Fibroblast of pulmonary artery (primary cell): ENCODE measurements at regions not wholly inside any gene's neighbourhood (a gene's known extent, or its start where the extent isn't known, plus 50 kb on each side); places are given as distances from the start of the nearest gene placed in this dataset.
"Not testable (repeated sequence)": the region's sequence is repeated elsewhere in the genome, so short reads cannot be mapped to it uniquely, and the experiment has no call there.

ENCODE experiments used
- DNase-seq: peaks from one replicate; pipeline ENCODE4 v3.0.0-alpha.2; 2010; ENCODE audit warnings: low read depth
- H3K4me3 ChIP-seq: replicated peaks from 2 replicates; pipeline ENCODE4 v1.5.1; 2011; ENCODE audit warnings: low read depth, mild to moderate bottlenecking, control low read depth, low read length, moderate library complexity
- TF ChIP-seq, protein P1 (sequence below): IDR thresholded peaks from 2 replicates; pipeline ENCODE4 v1.5.1; 2011; ENCODE audit warnings: mild to moderate bottlenecking, control low read depth, low read length, inconsistent platforms; ENCODE audit errors: missing control alignments

DNA sequence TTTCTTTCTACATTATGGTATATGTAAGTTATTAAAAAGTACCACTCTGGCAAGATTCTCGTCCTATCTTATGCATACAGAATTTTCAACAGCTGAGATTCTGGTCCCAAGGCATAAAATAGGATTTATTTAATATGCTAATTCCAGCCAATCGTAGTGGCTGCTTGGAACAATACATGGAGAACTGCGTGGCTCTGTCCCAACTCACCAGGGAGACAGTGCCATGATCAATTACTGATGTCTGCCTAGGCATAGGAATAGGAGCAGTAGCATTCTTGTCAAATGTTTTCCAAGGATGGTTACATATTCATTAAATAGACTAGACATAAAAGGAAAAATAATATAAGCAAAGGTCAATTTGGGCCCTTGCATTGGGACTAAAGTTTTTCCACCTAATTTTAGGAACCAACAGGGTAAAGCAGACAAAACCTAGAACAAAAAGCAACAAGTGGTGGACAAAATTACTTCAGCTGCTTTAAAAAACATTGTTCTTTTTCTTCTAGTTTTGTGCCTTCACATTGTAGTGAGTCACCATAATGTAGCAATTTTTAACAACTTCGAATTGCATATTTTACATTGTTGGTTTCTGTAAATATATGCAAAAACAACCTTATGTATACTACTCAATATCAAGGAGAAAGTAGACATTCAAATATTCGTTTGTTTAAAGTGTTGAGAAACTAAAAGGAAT is 232.8 kb upstream of the ATP5MC3 start:
- no peak overlapping the region for H3K4me3 ChIP-seq
- TF ChIP-seq, protein P1, sequence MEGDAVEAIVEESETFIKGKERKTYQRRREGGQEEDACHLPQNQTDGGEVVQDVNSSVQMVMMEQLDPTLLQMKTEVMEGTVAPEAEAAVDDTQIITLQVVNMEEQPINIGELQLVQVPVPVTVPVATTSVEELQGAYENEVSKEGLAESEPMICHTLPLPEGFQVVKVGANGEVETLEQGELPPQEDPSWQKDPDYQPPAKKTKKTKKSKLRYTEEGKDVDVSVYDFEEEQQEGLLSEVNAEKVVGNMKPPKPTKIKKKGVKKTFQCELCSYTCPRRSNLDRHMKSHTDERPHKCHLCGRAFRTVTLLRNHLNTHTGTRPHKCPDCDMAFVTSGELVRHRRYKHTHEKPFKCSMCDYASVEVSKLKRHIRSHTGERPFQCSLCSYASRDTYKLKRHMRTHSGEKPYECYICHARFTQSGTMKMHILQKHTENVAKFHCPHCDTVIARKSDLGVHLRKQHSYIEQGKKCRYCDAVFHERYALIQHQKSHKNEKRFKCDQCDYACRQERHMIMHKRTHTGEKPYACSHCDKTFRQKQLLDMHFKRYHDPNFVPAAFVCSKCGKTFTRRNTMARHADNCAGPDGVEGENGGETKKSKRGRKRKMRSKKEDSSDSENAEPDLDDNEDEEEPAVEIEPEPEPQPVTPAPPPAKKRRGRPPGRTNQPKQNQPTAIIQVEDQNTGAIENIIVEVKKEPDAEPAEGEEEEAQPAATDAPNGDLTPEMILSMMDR, result no peak
- no peak for DNase-seq

DNA sequence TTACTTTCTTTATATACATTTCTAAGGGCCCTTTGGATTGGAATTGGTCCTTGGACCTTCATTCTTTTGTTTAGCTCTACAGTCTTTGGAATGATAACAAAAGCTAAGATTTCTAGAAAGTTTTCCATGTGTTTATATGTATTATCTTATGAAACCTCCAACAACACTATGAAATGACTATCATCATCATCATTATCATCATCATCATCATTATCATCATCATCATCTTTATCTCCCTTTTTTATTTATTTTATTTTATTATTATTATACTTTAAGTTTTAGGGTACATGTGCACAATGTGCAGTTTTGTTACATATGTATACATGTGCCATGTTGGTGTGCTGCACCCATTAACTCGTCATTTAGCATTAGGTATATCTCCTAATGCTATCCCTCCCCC is 229.4 kb upstream of the ATP5MC3 start:
- not testable (repeated sequence) for H3K4me3 ChIP-seq, DNase-seq

DNA sequence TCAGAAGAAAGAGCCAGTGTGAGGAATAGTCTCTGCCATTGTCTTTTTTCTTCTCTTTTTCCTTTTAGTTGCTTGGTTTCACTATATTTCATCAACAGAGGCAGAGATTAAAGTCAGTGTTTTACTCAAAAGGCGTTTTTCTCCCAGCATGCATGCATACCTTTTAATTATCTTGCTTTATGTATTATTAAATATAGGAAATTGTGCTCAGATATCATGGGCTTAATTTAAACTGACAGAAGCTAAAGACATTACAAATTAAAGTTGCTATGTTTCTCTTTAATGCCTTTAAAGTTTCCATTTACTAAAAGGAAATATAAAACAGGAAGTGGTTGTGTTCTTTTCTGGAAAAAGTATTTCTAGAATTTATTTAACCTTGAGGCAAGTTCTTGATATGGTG is 223.3 kb upstream of the ATP5MC3 start:
- no peak for DNase-seq
- TF ChIP-seq, protein P1, result no peak

DNA sequence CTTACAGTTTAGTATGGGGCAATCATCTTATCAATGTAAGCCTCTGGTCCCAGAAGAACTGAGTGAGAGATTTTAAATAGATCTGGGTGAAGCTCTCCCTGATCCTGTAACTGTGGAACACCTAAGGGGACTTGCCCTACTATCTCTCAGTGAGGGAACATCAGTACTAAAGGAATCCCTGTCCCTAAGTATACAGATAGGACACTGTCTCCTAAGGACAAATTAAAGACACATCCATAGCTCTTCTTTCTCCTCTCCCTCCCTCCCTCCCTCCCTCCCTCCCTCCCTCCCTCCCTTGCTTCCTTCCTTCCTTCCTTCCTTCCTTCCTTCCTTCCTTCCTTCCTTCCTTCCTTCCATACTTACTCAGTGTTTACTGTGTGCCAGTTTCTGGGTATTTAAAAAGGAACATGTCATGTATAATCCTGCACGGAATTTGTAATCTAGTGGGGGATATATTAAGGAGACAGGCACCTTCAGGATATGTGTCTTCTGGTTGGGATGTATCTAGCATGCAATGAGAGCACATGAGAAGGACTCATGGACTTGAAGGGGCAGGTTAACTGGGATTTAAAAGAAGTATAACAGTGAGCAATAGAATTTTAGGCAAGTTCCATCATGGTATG is 222.2 kb upstream of the ATP5MC3 start:
- TF ChIP-seq, protein P1, result no peak
- no peak overlapping the region for H3K4me3 ChIP-seq
- no peak for DNase-seq

More for the DNA sequence above, 223.3 kb upstream of the ATP5MC3 start:
- H3K4me3 ChIP-seq, result no peak overlapping the region

DNA sequence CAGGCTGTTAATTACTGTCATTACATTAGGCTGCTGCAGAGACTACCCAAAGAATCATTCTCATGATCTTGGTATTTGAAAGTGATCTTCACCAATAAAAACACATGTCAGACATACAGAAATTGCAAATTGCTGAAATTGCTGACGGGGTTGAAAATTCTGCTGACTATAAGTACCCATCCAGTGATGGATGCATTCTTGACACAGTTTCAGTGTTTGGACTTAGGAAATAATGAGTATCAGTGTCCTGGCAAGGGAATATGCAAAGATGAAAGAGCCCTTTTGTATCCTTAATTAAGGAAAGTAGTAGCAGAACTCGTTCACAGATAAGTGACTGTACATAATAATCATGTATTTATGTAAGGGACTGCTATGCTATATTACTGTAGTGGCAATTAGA is 221.1 kb upstream of the ATP5MC3 start:
- TF ChIP-seq, protein P1, result no peak
- DNase-seq, result no peak
- no peak overlapping the region for H3K4me3 ChIP-seq

DNA sequence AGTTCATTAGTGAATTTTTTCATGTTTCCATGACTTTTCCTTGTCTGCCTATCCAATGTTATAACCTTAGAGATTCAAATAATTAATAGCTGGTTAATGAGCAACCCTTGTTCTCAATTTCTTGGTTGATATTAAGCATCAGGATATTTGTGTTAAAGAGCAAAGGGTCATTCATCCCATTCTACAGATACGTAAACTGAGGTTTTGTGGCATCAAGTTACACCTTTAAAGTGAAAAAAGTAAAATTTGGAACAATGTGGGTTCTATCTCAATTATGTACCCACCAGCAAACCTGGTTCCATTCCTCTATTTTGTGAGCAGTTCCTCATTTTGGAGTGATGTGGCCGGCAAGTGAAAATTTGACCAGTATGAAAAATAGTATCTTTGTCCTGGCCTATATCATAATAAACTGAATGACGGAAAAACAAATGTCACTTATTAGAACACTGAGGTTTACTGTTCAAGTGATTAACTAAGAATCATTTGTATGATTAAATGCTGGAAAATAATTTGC is 220.5 kb upstream of the ATP5MC3 start:
- H3K4me3 ChIP-seq, result no peak overlapping the region
- TF ChIP-seq, protein P1, result no peak
- DNase-seq, result no peak

DNA sequence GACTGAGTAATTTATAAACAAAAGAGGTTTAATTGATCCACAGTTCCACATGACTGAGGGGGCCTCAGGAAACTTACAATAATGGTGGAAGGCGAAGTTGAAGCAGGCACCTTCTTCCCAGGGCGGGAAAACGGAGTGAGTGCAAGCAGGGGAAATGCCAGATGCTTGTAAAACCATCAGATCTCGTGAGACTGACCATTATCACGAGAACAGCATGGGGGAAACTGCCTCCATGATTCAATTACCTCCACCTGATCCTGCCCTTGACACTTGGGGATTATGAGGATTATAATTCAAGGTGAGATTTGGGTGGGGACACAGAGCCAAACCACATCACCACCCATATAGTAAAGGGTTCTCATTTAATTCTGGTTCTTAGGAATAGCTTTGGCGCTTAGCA is 219.5 kb upstream of the ATP5MC3 start:
- TF ChIP-seq, protein P1, result no peak
- no peak for DNase-seq
- H3K4me3 ChIP-seq, result no peak overlapping the region
